Activated CD8-positive, alpha-beta T cell treated with anti-CD3 and anti-CD28 coated beads for 36 hours (primary cell): ENCODE measurements at regions not wholly inside any gene's neighbourhood (a gene's known extent, or its start where the extent isn't known, plus 50 kb on each side); places are given as distances from the start of the nearest gene placed in this dataset.
"Not testable (repeated sequence)": the region's sequence is repeated elsewhere in the genome, so short reads cannot be mapped to it uniquely, and the experiment has no call there.

Source experiments
- ATAC-seq: fragments of 200-7000 bp; cut with Tn5 transposase; one replicate; pipeline ENCODE4 v1.10.0; 2021; ENCODE audit warnings: mild to moderate bottlenecking, moderate library complexity
- CTCF ChIA-PET: fragments of 350-600 bp; sonication (Branson Sonifier 250); formaldehyde crosslinking; loops from one replicate; lab custom pipeline; 2021; ENCODE audit warnings: antibody characterized with exemption; lab: Charles Lee
- POLR2A ChIA-PET: fragments of 350-600 bp; sonication (Branson Sonifier 250); formaldehyde crosslinking; loops from one replicate; lab custom pipeline; 2021; ENCODE audit warnings: antibody characterized with exemption; lab: Charles Lee
- DNase-seq: peaks from one replicate; pipeline ENCODE4 v3.0.0-alpha.2; 2020
- H3K27ac Mint-ChIP-seq: one replicate; pipeline ENCODE4 v1.8.0; 2021; ENCODE audit warnings: mild to moderate bottlenecking, mixed read lengths
- H3K27me3 Mint-ChIP-seq: one replicate; pipeline ENCODE4 v1.8.0; 2021; ENCODE audit warnings: mixed read lengths
- H3K36me3 Mint-ChIP-seq: one replicate; pipeline ENCODE4 v1.8.0; 2021; ENCODE audit warnings: low read depth, mixed read lengths
- H3K4me1 Mint-ChIP-seq: one replicate; pipeline ENCODE4 v1.8.0; 2021; ENCODE audit warnings: low read depth, mixed read lengths
- H3K4me3 Mint-ChIP-seq: one replicate; pipeline ENCODE4 v1.8.0; 2021; ENCODE audit warnings: mild to moderate bottlenecking, moderate library complexity, mixed read lengths
- H3K9me3 Mint-ChIP-seq: one replicate; pipeline ENCODE4 v1.8.0; 2021; ENCODE audit warnings: mixed read lengths
- CTCF ChIP-seq: fragments of 200-600 bp; IDR thresholded peaks from one replicate; pipeline ENCODE4 v1.8.0; 2022; ENCODE audit warnings: antibody characterized with exemption, mild to moderate bottlenecking
- intact Hi-C: fragments of 100-400 bp; cut with micrococcal nuclease; formaldehyde crosslinking; loops from one replicate; pipeline ENCODE4 v1.10.0; 2022

GRCh38 chr10:31209478-31209877 lies 109.5 kb upstream of the ZEB1 start:
- DNase-seq: no peak
- no peak for TF ChIP-seq CTCF
- no peaks in the 10 kb centered on the region for H3K9me3 Mint-ChIP-seq
- no peak for ATAC-seq
- no peak overlapping the region for H3K27ac Mint-ChIP-seq
- ChIA-PET POLR2A (no interaction called here), CTCF (no interaction called here)
- no peaks in the 10 kb centered on the region for H3K36me3 Mint-ChIP-seq
- H3K27me3 Mint-ChIP-seq: no peaks in the 10 kb centered on the region
- no peaks in the 10 kb centered on the region for H3K4me1 Mint-ChIP-seq
- intact Hi-C loops: no loop called here
- no peak overlapping the region for H3K4me3 Mint-ChIP-seq

- H3K27ac Mint-ChIP-seq: no peak overlapping the region
- CTCF ChIA-PET: no interaction called here
- no peak overlapping the region for H3K4me3 Mint-ChIP-seq
- no peak for TF ChIP-seq CTCF
- no peak for DNase-seq
- no peaks in the 10 kb centered on the region for H3K9me3 Mint-ChIP-seq
- intact Hi-C loops: no loop called here
- no peaks in the 10 kb centered on the region for H3K36me3 Mint-ChIP-seq
- no peak for ATAC-seq
- POLR2A ChIA-PET: no interaction called here
- H3K27me3 Mint-ChIP-seq: no peaks in the 10 kb centered on the region
- H3K4me1 Mint-ChIP-seq: no peaks in the 10 kb centered on the region
These were observed 108.8 kb upstream of the ZEB1 start for GRCh38 chr10:31210190-31210589.

GRCh38 chr10:31213959-31214358 lies 105.1 kb upstream of the ZEB1 start:
- ATAC-seq: no peak
- ChIA-PET POLR2A (no interaction called here), CTCF (no interaction called here)
- intact Hi-C loops: no loop called here
- no peaks in the 10 kb centered on the region for H3K9me3 Mint-ChIP-seq
- DNase-seq: no peak
- H3K4me1 Mint-ChIP-seq: no peaks in the 10 kb centered on the region
- TF ChIP-seq CTCF: no peak
- H3K36me3 Mint-ChIP-seq: no peaks in the 10 kb centered on the region
- H3K4me3 Mint-ChIP-seq: no peak overlapping the region
- no peak overlapping the region for H3K27ac Mint-ChIP-seq
- no peaks in the 10 kb centered on the region for H3K27me3 Mint-ChIP-seq

- H3K27me3 Mint-ChIP-seq: no peaks in the 10 kb centered on the region
- H3K4me3 Mint-ChIP-seq: no peak overlapping the region
- TF ChIP-seq CTCF: no peak
- ChIA-PET POLR2A (no interaction called here), CTCF (no interaction called here)
- H3K9me3 Mint-ChIP-seq: no peaks in the 10 kb centered on the region
- ATAC-seq: no peak
- intact Hi-C loops: no loop called here
- no peak for DNase-seq
- no peak overlapping the region for H3K27ac Mint-ChIP-seq
- no peaks in the 10 kb centered on the region for H3K4me1 Mint-ChIP-seq
- no peaks in the 10 kb centered on the region for H3K36me3 Mint-ChIP-seq
These were observed 104.0 kb upstream of the ZEB1 start for GRCh38 chr10:31215052-31215451.

GRCh38 chr10:31219306-31219705 lies 99.7 kb upstream of the ZEB1 start:
- H3K4me3 Mint-ChIP-seq: no peak overlapping the region
- no peaks in the 10 kb centered on the region for H3K9me3 Mint-ChIP-seq
- no peaks in the 10 kb centered on the region for H3K36me3 Mint-ChIP-seq
- no peaks in the 10 kb centered on the region for H3K4me1 Mint-ChIP-seq
- no peaks in the 10 kb centered on the region for H3K27me3 Mint-ChIP-seq
- no peak for ATAC-seq
- POLR2A ChIA-PET: interaction anchor here (0.6 kb wide), 1 partner anchor 1504 kb away, joined by 4 read pairs; no protein-coding TSS in a partner anchor
- H3K27ac Mint-ChIP-seq: no peak overlapping the region
- no peak for DNase-seq
- no peak for TF ChIP-seq CTCF
- CTCF ChIA-PET: interaction anchor here (0.7 to 1.2 kb wide), 2 partner anchors 16 to 136 kb away, joined by 3 read pairs; no protein-coding TSS in a partner anchor
- intact Hi-C loops: no loop called here

GRCh38 chr10:31228780-31229179 lies 90.2 kb upstream of the ZEB1 start:
- peaks cover 12% of the 10 kb centered on the region for H3K9me3 Mint-ChIP-seq
- H3K36me3 Mint-ChIP-seq, DNase-seq, POLR2A ChIA-PET, H3K27ac Mint-ChIP-seq, H3K4me3 Mint-ChIP-seq, CTCF ChIA-PET, intact Hi-C loops, ATAC-seq, H3K4me1 Mint-ChIP-seq: not testable (repeated sequence)
- H3K27me3 Mint-ChIP-seq: peaks cover 13% of the 10 kb centered on the region
